Natural killer cell (primary cell): ENCODE measurements at regions not wholly inside any gene's neighbourhood (a gene's known extent, or its start where the extent isn't known, plus 50 kb on each side); places are given as distances from the start of the nearest gene placed in this dataset.

Experiments
- ATAC-seq, 3 donors: fragments of 150-1000 bp in 2 of 3; fragments of 200-7000 bp in 1 of 3; cut with Tn5 transposase; 1 replicate in 1 of 3; 2 replicates in 2 of 3; pipeline ENCODE4 v1.10.0; 2021; ENCODE audit warnings: mild to moderate bottlenecking in 2 of 3, moderate library complexity in 2 of 3
- DNase-seq, 2 donors: peaks; one replicate each; pipeline versions ENCODE4 v3.0.0 to v3.0.0-alpha.2; 2013 to 2021; ENCODE audit warnings: mixed read lengths in 1 of 2
- H3K27ac ChIP-seq: one replicate; pipeline ENCODE4 v1.5.1; 2013; ENCODE audit warnings: mild to moderate bottlenecking, low read length
- H3K27me3 ChIP-seq: one replicate; pipeline ENCODE4 v1.6.1; 2013; ENCODE audit warnings: low read length; ENCODE audit not compliant: control insufficient read depth, insufficient read depth
- H3K36me3 ChIP-seq: one replicate; pipeline ENCODE4 v1.6.1; 2013; ENCODE audit warnings: low read length; ENCODE audit not compliant: control insufficient read depth, insufficient read depth
- H3K4me1 ChIP-seq: one replicate; pipeline ENCODE4 v1.6.1; 2013; ENCODE audit warnings: low read length; ENCODE audit not compliant: control insufficient read depth, insufficient read depth
- H3K4me3 ChIP-seq: one replicate; pipeline ENCODE4 v1.5.1; 2013; ENCODE audit warnings: low read length
- H3K9me3 ChIP-seq: one replicate; pipeline ENCODE4 v1.6.1; 2013; ENCODE audit warnings: low read length; ENCODE audit not compliant: control insufficient read depth, insufficient read depth
- H3K27ac Mint-ChIP-seq, 2 donors: one replicate each; pipeline ENCODE4 v1.8.0; 2022; ENCODE audit warnings: mild to moderate bottlenecking in 2 of 2, mixed read lengths in 2 of 2, moderate library complexity in 1 of 2
- H3K27me3 Mint-ChIP-seq, 2 donors: one replicate each; pipeline ENCODE4 v1.8.0; 2022; ENCODE audit warnings: low read depth in 2 of 2, mixed read lengths in 2 of 2
- H3K36me3 Mint-ChIP-seq: one replicate; pipeline ENCODE4 v1.8.0; 2022; ENCODE audit warnings: mixed read lengths
- H3K4me1 Mint-ChIP-seq, 2 donors: one replicate each; pipeline ENCODE4 v1.8.0; 2022; ENCODE audit warnings: mixed read lengths in 2 of 2
- H3K4me3 Mint-ChIP-seq: one replicate; pipeline ENCODE4 v1.8.0; 2022; ENCODE audit warnings: mild to moderate bottlenecking, moderate library complexity, mixed read lengths
- H3K9me3 Mint-ChIP-seq, 2 donors: one replicate each; pipeline ENCODE4 v1.8.0; 2022; ENCODE audit warnings: mixed read lengths in 2 of 2
- WGBS: methylation state at CpG from one replicate; pipeline ENCODE4 v1.1.7; 2013; ENCODE audit warnings: missing lambda C conversion rate; ENCODE audit not compliant: insufficient coverage; 5-methylcytosine and 5-hydroxymethylcytosine counted together
- intact Hi-C: fragments of 100-400 bp; cut with micrococcal nuclease; formaldehyde crosslinking; loops from one replicate; pipeline ENCODE4 v1.14.2; 2022
- TF ChIP-seq, protein P1 (sequence below): fragments of 200-600 bp; IDR thresholded peaks from one replicate; pipeline ENCODE4 v1.8.0; 2022; ENCODE audit warnings: antibody characterized with exemption

DNA sequence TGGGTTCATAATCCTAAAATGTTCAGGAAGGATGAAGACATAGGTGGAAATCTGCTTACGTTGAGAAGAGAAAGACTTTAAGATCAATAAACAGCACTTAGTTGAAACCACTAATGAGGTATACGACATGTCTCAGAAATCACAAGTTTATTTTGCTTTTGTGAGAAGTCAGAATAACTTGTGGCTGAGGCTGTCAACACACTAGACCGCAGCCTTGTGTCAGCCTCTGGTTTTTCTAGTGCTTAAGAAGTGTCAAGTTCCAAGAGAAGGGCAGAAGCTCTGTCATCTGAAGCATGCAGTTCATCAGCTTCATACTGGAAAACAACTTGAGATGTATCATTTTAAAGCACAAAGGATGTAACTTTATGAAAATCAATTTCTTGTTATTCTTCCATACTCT, 420.9 kb downstream of the METTL15 start:
- Mint-ChIP-seq H3K4me3 (no peak overlapping the region), H3K27me3 (no peaks in the 10 kb centered on the region), H3K36me3 (peaks cover 7% of the 10 kb centered on the region), H3K4me1 (no peaks in the 10 kb centered on the region), H3K9me3 (peaks cover 6 to 9% of the 10 kb centered on the region in 2 donors), H3K27ac (no peak overlapping the region)
- Histone ChIP-seq H3K9me3 (peaks cover 9% of the 10 kb centered on the region), H3K36me3 (no peaks in the 10 kb centered on the region), H3K27me3 (no peaks in the 10 kb centered on the region), H3K27ac (no peak overlapping the region), H3K4me3 (no peak overlapping the region), H3K4me1 (no peaks in the 10 kb centered on the region)
- no peak for ATAC-seq
- DNase-seq = no peak
- WGBS = 76% methylated on average over 3 of the region's 3 CpGs
- intact Hi-C loops = no loop called here
- TF ChIP-seq, protein P1, sequence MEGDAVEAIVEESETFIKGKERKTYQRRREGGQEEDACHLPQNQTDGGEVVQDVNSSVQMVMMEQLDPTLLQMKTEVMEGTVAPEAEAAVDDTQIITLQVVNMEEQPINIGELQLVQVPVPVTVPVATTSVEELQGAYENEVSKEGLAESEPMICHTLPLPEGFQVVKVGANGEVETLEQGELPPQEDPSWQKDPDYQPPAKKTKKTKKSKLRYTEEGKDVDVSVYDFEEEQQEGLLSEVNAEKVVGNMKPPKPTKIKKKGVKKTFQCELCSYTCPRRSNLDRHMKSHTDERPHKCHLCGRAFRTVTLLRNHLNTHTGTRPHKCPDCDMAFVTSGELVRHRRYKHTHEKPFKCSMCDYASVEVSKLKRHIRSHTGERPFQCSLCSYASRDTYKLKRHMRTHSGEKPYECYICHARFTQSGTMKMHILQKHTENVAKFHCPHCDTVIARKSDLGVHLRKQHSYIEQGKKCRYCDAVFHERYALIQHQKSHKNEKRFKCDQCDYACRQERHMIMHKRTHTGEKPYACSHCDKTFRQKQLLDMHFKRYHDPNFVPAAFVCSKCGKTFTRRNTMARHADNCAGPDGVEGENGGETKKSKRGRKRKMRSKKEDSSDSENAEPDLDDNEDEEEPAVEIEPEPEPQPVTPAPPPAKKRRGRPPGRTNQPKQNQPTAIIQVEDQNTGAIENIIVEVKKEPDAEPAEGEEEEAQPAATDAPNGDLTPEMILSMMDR = no peak

DNA sequence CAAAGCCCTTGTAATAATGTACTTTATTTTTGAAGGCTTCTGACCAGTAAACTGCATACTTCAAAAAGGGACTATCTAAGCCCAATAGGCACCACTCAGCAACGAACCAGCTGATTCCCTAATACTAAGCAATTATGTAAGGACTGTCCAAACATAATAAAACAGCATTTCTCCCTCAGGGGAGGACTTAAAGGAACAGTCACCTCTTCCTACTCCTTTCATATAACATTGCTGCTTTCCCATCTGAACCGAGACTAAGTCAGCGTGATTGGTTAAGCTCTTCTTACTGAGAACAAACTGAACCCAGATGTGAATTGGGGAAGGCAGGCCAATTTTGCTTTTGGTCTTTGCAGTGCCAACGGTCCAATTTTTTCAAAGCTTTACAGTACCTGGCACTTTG, 420.0 kb downstream of the METTL15 start:
- no peaks in the 10 kb centered on the region for H3K27me3 ChIP-seq
- Mint-ChIP-seq H3K4me3 (no peak overlapping the region), H3K9me3 (peaks cover 9 to 12% of the 10 kb centered on the region in 2 donors), H3K27me3 (no peaks in the 10 kb centered on the region), H3K4me1 (no peaks in the 10 kb centered on the region), H3K27ac (no peak overlapping the region), H3K36me3 (peaks cover 7% of the 10 kb centered on the region)
- ATAC-seq = no peak
- no peak for DNase-seq
- no peaks in the 10 kb centered on the region for H3K36me3 ChIP-seq
- no peaks in the 10 kb centered on the region for H3K4me1 ChIP-seq
- TF ChIP-seq, protein P1 = no peak
- intact Hi-C loops = no loop called here
- peaks cover 9% of the 10 kb centered on the region for H3K9me3 ChIP-seq
- WGBS = 82% methylated on average over 4 of the region's 4 CpGs
- no peak overlapping the region for H3K4me3 ChIP-seq
- no peak overlapping the region for H3K27ac ChIP-seq

GRCh38 chr11:28526406-28526751, 418.2 kb downstream of the METTL15 start:
- peaks cover 9% of the 10 kb centered on the region for H3K9me3 ChIP-seq
- no peaks in the 10 kb centered on the region for H3K36me3 ChIP-seq
- 88% methylated on average over 1 of the region's 1 CpG for WGBS
- no peak overlapping the region for H3K27ac Mint-ChIP-seq
- H3K9me3 Mint-ChIP-seq = peaks cover 9% of the 10 kb centered on the region in 2 donors
- intact Hi-C loops = no loop called here
- TF ChIP-seq, protein P1 = no peak
- no peaks in the 10 kb centered on the region for H3K4me1 ChIP-seq
- no peak overlapping the region for H3K27ac ChIP-seq
- no peak overlapping the region for H3K4me3 Mint-ChIP-seq
- no peaks in the 10 kb centered on the region for H3K27me3 ChIP-seq
- no peaks in the 10 kb centered on the region for H3K27me3 Mint-ChIP-seq
- ATAC-seq = no peak
- no peaks in the 10 kb centered on the region for H3K4me1 Mint-ChIP-seq
- no peak overlapping the region for H3K4me3 ChIP-seq
- H3K36me3 Mint-ChIP-seq = peaks cover 7% of the 10 kb centered on the region
- DNase-seq = no peak

DNA sequence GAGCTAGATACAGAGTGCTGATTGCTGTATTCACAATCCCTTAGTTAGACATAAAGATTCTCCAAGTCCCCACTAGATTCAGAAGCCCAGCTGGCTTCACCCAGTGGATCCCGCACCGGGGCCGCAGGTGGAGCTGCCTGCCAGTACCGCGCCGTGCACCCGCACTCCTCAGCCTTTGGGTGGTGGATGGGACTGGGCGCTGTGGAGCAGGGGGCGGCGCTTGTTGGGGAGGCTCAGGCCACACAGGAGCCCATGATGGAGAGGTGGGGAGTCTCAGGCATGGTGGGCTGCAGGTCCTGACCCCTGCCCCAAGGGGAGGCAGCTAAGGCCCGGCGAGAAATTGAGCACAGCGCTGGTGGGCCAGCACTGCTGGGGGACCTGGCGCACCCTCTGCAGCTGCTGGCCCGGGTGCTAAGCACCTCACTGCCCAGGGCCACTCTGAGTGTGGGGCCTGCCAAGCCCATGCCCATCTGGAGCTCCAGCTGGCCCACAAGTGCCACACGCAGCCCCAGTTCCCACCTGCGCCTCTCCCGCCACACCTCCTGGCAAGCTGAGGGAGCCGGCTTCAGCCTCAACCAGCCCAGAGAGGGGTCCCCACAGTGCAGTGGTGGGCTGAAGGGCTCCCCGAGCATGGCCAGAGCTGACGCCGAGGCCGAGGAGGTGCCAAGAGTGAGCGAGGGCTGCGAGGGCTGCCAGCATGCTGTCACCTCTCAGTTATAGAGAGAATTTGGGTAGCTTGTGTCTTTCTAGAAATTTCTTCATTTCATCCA, 417.6 kb downstream of the METTL15 start:
- H3K27ac ChIP-seq = no peak overlapping the region
- Mint-ChIP-seq H3K27ac (no peak overlapping the region), H3K27me3 (no peaks in the 10 kb centered on the region), H3K9me3 (peaks cover 9 to 11% of the 10 kb centered on the region in 2 donors), H3K4me3 (no peak overlapping the region), H3K4me1 (no peaks in the 10 kb centered on the region), H3K36me3 (peaks cover 7% of the 10 kb centered on the region)
- H3K9me3 ChIP-seq = peaks cover 9% of the 10 kb centered on the region
- 93% methylated on average over 23 of the region's 25 CpGs for WGBS
- no peaks in the 10 kb centered on the region for H3K27me3 ChIP-seq
- ATAC-seq = no peak
- TF ChIP-seq, protein P1 = no peak
- H3K4me1 ChIP-seq = no peaks in the 10 kb centered on the region
- DNase-seq = no peak
- H3K4me3 ChIP-seq = no peak overlapping the region
- intact Hi-C loops = no loop called here
- no peaks in the 10 kb centered on the region for H3K36me3 ChIP-seq
